GM21737 (cell line): ENCODE measurements at regions not wholly inside any gene's neighbourhood (a gene's known extent, or its start where the extent isn't known, plus 50 kb on each side); places are given as distances from the start of the nearest gene placed in this dataset.

Experiments
- ATAC-seq: cut with Tn5 transposase; IDR thresholded peaks from one replicate; pipeline ENCODE4 v1.9.1; 2021; ENCODE audit warnings: mild to moderate bottlenecking, moderate library complexity; ENCODE audit not compliant: unreplicated experiment

GRCh38 chr9:85430659-85431338, 311.0 kb downstream of the AGTPBP1 start:
- ATAC-seq: no peak

GRCh38 chr9:85428230-85428629, 313.5 kb downstream of the AGTPBP1 start:
- no peak for ATAC-seq

GRCh38 chr9:85427772-85428171, 314.0 kb downstream of the AGTPBP1 start:
- ATAC-seq: no peak

- no peak for ATAC-seq
These were observed 316.6 kb downstream of the AGTPBP1 start for GRCh38 chr9:85425153-85425611.

DNA sequence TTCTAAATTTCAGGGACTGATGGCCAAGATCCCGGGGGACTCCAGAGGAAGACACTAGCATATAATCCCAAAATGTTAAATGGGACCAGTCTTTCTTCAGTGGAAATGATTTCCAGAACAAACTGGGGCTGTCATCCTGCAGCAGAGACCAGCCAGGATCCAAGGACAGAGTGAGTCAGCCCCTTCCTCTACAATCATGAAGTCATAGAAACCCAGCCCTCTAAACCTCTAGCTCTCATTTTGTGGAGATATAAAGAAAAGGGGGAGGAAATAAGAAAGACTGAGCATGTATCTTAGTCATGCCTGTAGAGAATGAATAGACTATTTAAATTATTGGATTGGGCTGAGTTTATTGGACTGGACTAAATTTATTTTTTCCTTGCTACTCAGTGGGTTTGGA, 318.3 kb downstream of the AGTPBP1 start:
- no peak for ATAC-seq

GRCh38 chr9:85421641-85422040, 320.1 kb downstream of the AGTPBP1 start:
- ATAC-seq: no peak

- ATAC-seq: no peak
These were observed 321.0 kb downstream of the AGTPBP1 start for GRCh38 chr9:85420750-85421149.

DNA sequence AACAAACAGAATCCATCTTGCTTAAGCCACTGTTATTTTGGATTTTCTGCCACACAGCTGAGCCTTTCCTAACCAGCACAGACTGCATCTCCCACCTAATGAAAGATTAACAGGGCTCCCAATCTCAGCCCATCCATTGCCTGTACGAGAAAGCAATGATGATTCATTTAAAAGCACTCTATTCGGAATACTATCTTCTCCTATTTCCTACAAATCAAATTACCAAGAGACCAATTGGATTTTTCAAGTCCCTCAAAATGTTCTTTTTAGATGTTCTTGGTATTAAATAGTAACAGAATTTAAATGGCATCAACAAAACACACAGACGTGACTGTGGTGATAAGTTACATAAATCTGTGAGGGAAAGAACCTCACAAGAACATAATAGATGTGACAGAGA, 324.1 kb downstream of the AGTPBP1 start:
- ATAC-seq: no peak

DNA sequence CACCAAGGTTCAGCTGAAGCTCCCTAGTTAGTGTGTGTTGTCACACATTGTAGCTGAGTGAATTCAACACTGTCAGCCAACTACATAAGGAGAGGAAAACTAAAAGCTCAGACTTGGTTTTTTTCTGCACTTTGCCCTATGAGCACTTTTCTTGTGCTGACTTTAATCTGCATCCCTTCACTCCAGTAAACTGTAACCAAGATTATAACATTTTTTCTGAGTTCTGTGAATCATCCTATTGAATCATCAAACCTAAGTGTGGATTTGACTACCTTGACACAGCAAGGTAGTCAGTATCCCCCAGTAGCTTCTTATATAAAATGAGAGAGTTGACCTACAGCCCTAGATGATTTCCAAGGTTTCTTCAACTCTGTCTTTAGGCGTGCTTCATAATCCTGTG, 325.0 kb downstream of the AGTPBP1 start:
- ATAC-seq: no peak

- ATAC-seq: no peak
These were observed 327.4 kb downstream of the AGTPBP1 start for GRCh38 chr9:85414390-85414789.

- no peak for ATAC-seq
These were observed 333.3 kb downstream of the AGTPBP1 start for GRCh38 chr9:85408494-85408893.

GRCh38 chr9:85405566-85405950, 336.2 kb downstream of the AGTPBP1 start:
- no peak for ATAC-seq

- ATAC-seq: no peak
These were observed 336.7 kb downstream of the AGTPBP1 start for GRCh38 chr9:85404911-85405565.

DNA sequence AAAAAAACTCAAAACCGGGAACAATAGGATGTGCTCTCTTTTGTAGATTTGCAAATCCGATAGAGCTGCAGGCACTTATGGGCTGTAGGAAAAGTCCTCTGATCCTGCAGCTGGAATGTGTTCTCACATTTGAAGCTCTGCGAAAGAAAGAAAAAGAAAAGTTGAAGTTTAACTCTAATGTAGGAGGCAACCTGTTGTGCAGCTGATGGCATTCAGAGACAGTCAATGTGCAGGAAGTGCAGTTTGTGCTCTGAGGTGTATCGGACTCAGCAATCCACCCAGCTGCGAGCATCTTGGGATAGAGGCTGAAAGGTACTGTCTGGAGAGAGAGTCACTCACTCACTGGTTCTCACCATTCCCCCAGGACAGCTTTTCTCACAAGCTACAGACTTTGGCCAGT, 339.2 kb downstream of the AGTPBP1 start:
- ATAC-seq: no peak

DNA sequence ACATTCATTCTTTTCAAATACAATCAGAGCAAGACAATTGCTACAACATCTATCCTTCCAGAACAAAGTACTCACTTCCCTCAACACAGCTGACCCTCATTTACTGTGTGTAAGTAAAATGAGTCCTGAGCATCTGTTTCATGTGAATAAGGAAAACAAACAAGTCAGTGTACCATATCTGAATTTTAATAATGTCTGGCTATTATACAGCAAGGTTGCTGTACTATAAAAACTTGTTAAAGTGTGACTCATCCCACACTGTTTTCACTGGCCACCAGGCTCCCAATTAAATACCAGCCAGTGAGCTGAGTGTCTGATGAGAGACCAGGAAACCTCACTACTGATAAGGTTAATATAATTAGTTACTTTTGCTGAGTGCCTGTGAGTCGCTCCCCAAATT, 339.8 kb downstream of the AGTPBP1 start:
- no peak for ATAC-seq

DNA sequence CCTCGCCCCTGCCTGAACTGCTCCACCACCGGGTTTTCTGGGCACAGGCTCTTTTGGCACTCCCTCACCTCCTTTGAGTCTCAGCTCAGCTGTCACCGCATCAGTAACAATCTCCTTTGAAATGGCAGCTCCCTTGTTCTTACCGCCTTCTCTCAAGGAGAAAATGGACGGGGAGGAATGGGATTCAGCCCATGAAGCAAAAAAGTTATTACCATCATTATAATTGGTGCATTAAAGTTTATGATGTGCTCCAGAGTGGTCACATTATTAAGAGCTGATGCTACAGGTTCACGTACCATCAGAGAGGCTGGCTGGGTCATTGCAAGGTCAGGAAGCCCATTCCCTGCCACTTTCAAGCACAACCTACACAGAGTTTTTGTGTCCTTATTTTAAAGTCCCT, 344.7 kb downstream of the AGTPBP1 start:
- no peak for ATAC-seq

DNA sequence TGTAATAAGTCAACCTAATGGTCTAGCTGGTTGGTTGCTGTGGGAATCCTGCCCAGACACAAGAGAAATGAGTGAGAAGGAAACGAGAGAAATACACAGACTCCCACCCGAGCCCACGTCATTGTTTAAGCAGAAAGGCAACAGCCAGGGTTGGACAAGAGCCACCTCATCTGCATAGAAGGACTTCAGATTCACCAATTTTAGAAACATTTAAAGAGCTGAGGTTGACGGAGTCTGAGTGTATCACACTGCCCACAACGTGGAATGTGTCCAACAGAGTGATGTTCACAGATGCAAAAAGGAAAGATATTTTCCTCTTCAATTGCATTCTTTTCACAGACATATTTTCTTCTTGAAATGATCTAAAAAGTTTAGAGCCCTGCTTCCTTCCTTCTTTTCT, 349.5 kb downstream of the AGTPBP1 start:
- ATAC-seq: no peak

GRCh38 chr9:85377731-85378289, 363.9 kb downstream of the AGTPBP1 start:
- ATAC-seq: no peak

DNA sequence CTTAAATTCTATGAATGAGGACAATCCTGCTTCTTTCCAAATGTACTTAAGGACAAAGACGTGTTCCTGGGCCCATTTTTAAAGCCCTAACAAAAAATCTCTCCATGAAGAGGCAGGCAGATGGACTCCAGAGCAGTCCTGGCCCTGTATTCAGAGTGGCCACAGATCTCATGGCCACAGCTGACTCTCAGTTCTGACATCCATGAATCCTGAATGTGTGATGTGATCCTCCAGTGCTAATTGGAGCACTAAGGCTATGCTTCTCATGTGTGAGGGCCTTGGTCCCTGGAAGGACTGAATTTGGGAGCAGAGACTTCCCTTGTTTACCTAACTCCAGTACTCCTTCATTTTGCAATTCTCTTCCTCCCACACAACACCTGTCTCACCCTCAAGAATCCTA, 373.0 kb downstream of the AGTPBP1 start:
- no peak for ATAC-seq

DNA sequence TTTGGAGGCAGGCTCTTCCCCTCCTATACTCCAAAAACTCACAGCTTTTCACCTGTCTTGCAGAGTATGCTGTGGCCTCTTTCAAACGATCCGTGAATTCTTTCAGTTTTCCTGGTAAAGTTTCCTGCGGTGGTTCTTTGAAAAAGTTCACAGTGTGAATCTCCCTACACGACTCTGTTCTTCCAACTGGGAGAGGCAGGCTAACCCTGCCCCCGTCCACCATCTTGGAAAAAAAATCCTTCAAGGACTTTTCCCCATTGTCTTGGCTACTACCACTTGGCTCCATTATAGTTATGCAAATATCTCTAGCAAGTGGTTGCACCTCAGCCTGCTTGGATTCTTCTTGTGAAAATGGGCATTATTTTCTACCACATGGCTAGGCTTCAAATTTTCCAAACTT, 382.6 kb downstream of the AGTPBP1 start:
- ATAC-seq: no peak

DNA sequence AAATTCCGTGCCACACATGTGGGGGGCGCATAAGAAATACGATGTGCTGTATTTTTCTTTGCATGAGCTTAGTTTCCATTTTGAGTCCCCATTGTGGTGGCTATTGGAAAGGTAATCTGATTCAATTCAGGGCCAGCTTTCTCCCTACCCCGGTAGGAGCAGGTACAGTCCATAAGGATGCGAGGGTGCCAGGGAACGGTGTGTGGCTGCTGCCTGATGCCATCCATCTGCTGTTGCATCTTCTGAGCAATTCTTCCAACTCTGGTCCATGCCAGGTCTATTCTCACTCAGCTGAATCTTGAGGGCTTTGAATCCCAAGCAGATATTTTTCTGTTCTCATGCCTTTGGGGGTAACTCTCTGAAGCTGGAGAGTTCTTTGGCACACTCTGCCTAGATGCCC, 392.7 kb downstream of the AGTPBP1 start:
- ATAC-seq: no peak

DNA sequence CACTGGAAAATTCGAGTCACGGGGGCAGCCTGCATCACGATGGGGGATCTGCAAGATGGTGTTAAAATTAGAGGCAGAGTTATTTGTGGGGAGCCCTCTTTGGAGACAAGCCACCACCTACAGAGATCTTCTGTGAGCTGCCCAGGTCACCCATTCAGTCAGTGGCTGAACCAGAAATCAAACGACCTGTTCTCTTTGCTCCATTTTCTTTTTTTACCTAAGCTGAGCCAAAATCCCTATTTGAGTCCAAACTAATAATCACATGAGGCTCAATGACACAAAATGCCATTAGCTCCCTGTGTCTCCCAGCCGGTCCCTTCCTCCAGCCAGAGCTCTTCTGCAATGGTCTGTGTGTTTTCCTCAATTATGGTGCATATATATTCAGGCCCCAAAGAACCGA, 394.2 kb downstream of the AGTPBP1 start:
- ATAC-seq: no peak
